PC-3 (cell line): ENCODE measurements at regions not wholly inside any gene's neighbourhood (a gene's known extent, or its start where the extent isn't known, plus 50 kb on each side); places are given as distances from the start of the nearest gene placed in this dataset.

Experiments used
- ATAC-seq: fragments of 200-7000 bp; cut with Tn5 transposase; 2 replicates; pipeline ENCODE4 v1.9.1; 2020; ENCODE audit warnings: mild to moderate bottlenecking, moderate library complexity
- BruUV-seq: library from RNA; stranded (reverse); fragments of 400-500 nt; replicated peaks from 2 replicates; lab custom pipeline; 2021; lab: Mats Ljungman, UMichigan
- CTCF ChIA-PET: fragments of 300-600 bp; sonication (Branson Sonifier 250); formaldehyde crosslinking; loops from one replicate; lab custom pipeline; 2022; ENCODE audit warnings: antibody characterized with exemption; lab: Charles Lee
- POLR2A ChIA-PET: fragments of 300-600 bp; sonication (Branson Sonifier 250); formaldehyde crosslinking; loops from one replicate; lab custom pipeline; 2022; ENCODE audit warnings: antibody characterized with exemption; ENCODE audit not compliant: unreplicated experiment; lab: Charles Lee
- DNase-seq: peaks from one replicate; pipeline ENCODE4 v3.0.0-alpha.2; 2015
- H2AFZ ChIP-seq: fragments of 300-600 bp; sonication (generic); 2 replicates; pipeline ENCODE4 v1.6.0; 2016; ENCODE audit warnings: antibody characterized with exemption, low read length
- H3F3A ChIP-seq: fragments of 300-600 bp; sonication (generic); one replicate; pipeline ENCODE4 v1.6.0; 2017; ENCODE audit warnings: antibody characterized with exemption, low read length, control low read depth, mild to moderate bottlenecking; ENCODE audit not compliant: unreplicated experiment
- H3K27ac ChIP-seq: fragments of 300-600 bp; sonication (generic); 2 replicates; pipeline ENCODE4 v1.5.1; 2016; ENCODE audit warnings: mild to moderate bottlenecking, low read length
- H3K27me3 ChIP-seq: fragments of 300-600 bp; sonication (generic); 2 replicates; pipeline ENCODE4 v1.6.1; 2016; ENCODE audit warnings: low read length, mixed read lengths
- H3K36me3 ChIP-seq: fragments of 300-600 bp; sonication (generic); 2 replicates; pipeline ENCODE4 v1.6.1; 2016; ENCODE audit warnings: low read depth, mixed run types, low read length, mixed read lengths
- H3K4me1 ChIP-seq: fragments of 300-600 bp; sonication (generic); 2 replicates; pipeline ENCODE4 v1.5.1; 2016; ENCODE audit warnings: low read length; ENCODE audit not compliant: insufficient read depth
- H3K4me2 ChIP-seq: fragments of 300-600 bp; sonication (generic); 2 replicates; pipeline ENCODE4 v1.6.0; 2016; ENCODE audit warnings: low read length
- H3K4me3 ChIP-seq: fragments of 300-600 bp; sonication (generic); 2 replicates; pipeline ENCODE4 v1.5.1; 2016; ENCODE audit warnings: mild to moderate bottlenecking, low read length, mixed read lengths
- H3K79me2 ChIP-seq: fragments of 300-600 bp; sonication (generic); 2 replicates; pipeline ENCODE4 v1.6.1; 2017; ENCODE audit warnings: low read length, mixed read lengths
- H3K9ac ChIP-seq: fragments of 300-600 bp; sonication (generic); 2 replicates; pipeline ENCODE4 v1.6.0; 2016; ENCODE audit warnings: mild to moderate bottlenecking, low read length
- H3K9me2 ChIP-seq: fragments of 300-600 bp; sonication (generic); replicated peaks from 2 replicates; pipeline ENCODE4 v1.6.1; 2016; ENCODE audit warnings: mixed run types, low read length, mixed read lengths
- H3K9me3 ChIP-seq: fragments of 300-600 bp; sonication (generic); 2 replicates; pipeline ENCODE4 v1.6.1; 2016; ENCODE audit warnings: low read length, mixed read lengths
- H4K20me1 ChIP-seq: fragments of 300-600 bp; sonication (generic); 2 replicates; pipeline ENCODE4 v1.6.1; 2016; ENCODE audit warnings: low read length, mixed read lengths
- CTCF ChIP-seq: fragments of 300-600 bp; sonication (generic); conservative IDR thresholded peaks from 2 replicates; pipeline ENCODE4 v1.5.1; 2017; ENCODE audit warnings: antibody characterized with exemption, low read depth, mild to moderate bottlenecking, low read length
- EZH2 ChIP-seq: fragments of 300-600 bp; sonication (generic); IDR thresholded peaks from one replicate; pipeline ENCODE4 v1.6.1; 2017; ENCODE audit warnings: antibody characterized with exemption, mild to moderate bottlenecking, low read length; ENCODE audit not compliant: unreplicated experiment
- EZH2phosphoT487 ChIP-seq: fragments of 300-600 bp; sonication (generic); IDR thresholded peaks from 2 replicates; pipeline ENCODE4 v1.6.1; 2018; ENCODE audit warnings: mild to moderate bottlenecking, antibody characterized with exemption, low read length, borderline replicate concordance
- intact Hi-C: fragments of 100-400 bp; cut with micrococcal nuclease; formaldehyde crosslinking; loops from 2 replicates; pipeline ENCODE4 v1.9.0; 2023

- ATAC-seq (no peak), DNase-seq (no peak)
- Histone ChIP-seq H3K27ac (no peak overlapping the region), H2AFZ (no peak overlapping the region), H3K4me3 (no peak overlapping the region), H3K9me3 (no peaks in the 10 kb centered on the region), H3K4me2 (no peak overlapping the region), H3K79me2 (no peaks in the 10 kb centered on the region), H3K9ac (no peak overlapping the region), H4K20me1 (no peaks in the 10 kb centered on the region), H3K9me2 (no peaks in the 10 kb centered on the region), H3K4me1 (no peaks in the 10 kb centered on the region), H3F3A (no peaks in the 10 kb centered on the region), H3K27me3 (no peaks in the 10 kb centered on the region), H3K36me3 (no peaks in the 10 kb centered on the region)
- intact Hi-C loops = no loop called here
- POLR2A ChIA-PET = no interaction called here
- BruUV-seq = no TSS peak
- CTCF ChIA-PET = no interaction called here
- TF ChIP-seq EZH2 = no peak
- TF ChIP-seq CTCF = no peak
- no peak for TF ChIP-seq EZH2phosphoT487
Observed at GRCh38 chr2:157204401-157204800, 53.1 kb upstream of the GALNT5 start.

- intact Hi-C loops = no loop called here
- Histone ChIP-seq H3K4me2 (no peak overlapping the region), H3K79me2 (no peaks in the 10 kb centered on the region), H3F3A (no peaks in the 10 kb centered on the region), H3K9me3 (no peaks in the 10 kb centered on the region), H2AFZ (no peak overlapping the region), H3K9me2 (no peaks in the 10 kb centered on the region), H3K4me1 (no peaks in the 10 kb centered on the region), H3K27ac (no peak overlapping the region), H3K4me3 (no peak overlapping the region), H4K20me1 (no peaks in the 10 kb centered on the region), H3K36me3 (no peaks in the 10 kb centered on the region), H3K27me3 (no peaks in the 10 kb centered on the region), H3K9ac (no peak overlapping the region)
- POLR2A ChIA-PET = no interaction called here
- no peak for DNase-seq
- no TSS peak for BruUV-seq
- no peak for ATAC-seq
- no peak for TF ChIP-seq EZH2phosphoT487
- no peak for TF ChIP-seq EZH2
- TF ChIP-seq CTCF = no peak
- CTCF ChIA-PET = no interaction called here
Observed at GRCh38 chr2:157206916-157207315, 50.6 kb upstream of the GALNT5 start.
